Stimulated activated naive CD4-positive, alpha-beta T cell treated with Interleukin-2 at 50 U/mL for 16 hours (primary cell): ENCODE measurements at regions not wholly inside any gene's neighbourhood (a gene's known extent, or its start where the extent isn't known, plus 50 kb on each side); places are given as distances from the start of the nearest gene placed in this dataset.

ENCODE experiments used
- DNase-seq: peaks from one replicate; lab custom pipeline; 2025; lab: John Stamatoyannopoulos, UW

- DNase-seq = no peak
These were observed 53.3 kb downstream of the FOXD1 start for GRCh38 chr5:73395256-73395655.

GRCh38 chr5:73394610-73395009, 54.0 kb downstream of the FOXD1 start:
- no peak for DNase-seq

- no peak for DNase-seq
These were observed 54.7 kb downstream of the FOXD1 start for GRCh38 chr5:73393611-73394489.

GRCh38 chr5:73392775-73393174, 55.8 kb downstream of the FOXD1 start:
- DNase-seq = no peak

GRCh38 chr5:73391441-73391881, 57.1 kb downstream of the FOXD1 start:
- no peak for DNase-seq

GRCh38 chr5:73390972-73391371, 57.6 kb downstream of the FOXD1 start:
- no peak for DNase-seq

- no peak for DNase-seq
These were observed 59.8 kb downstream of the FOXD1 start for GRCh38 chr5:73388740-73389139.

GRCh38 chr5:73388306-73388684, 60.3 kb downstream of the FOXD1 start:
- no peak for DNase-seq

GRCh38 chr5:73387601-73388305, 60.8 kb downstream of the FOXD1 start:
- DNase-seq = peak; percentile 3

- DNase-seq = no peak
These were observed 61.4 kb downstream of the FOXD1 start for GRCh38 chr5:73387149-73387591.

- no peak for DNase-seq
These were observed 63.7 kb downstream of the FOXD1 start for GRCh38 chr5:73384861-73385260.

- no peak for DNase-seq
These were observed 66.2 kb downstream of the FOXD1 start for GRCh38 chr5:73382401-73382740.

- DNase-seq = no peak
These were observed 66.8 kb downstream of the FOXD1 start for GRCh38 chr5:73381590-73382400.

- no peak for DNase-seq
These were observed 67.6 kb downstream of the FOXD1 start for GRCh38 chr5:73380710-73381589.

GRCh38 chr5:73380041-73380440, 68.5 kb downstream of the FOXD1 start:
- no peak for DNase-seq

- no peak for DNase-seq
These were observed 69.1 kb downstream of the FOXD1 start for GRCh38 chr5:73379435-73379834.

- DNase-seq = no peak
These were observed 69.8 kb downstream of the FOXD1 start for GRCh38 chr5:73378765-73379164.

GRCh38 chr5:73378070-73378469, 70.5 kb downstream of the FOXD1 start:
- DNase-seq = no peak

- DNase-seq = no peak
These were observed 71.9 kb downstream of the FOXD1 start for GRCh38 chr5:73376618-73377170.

GRCh38 chr5:73375949-73376348, 72.6 kb downstream of the FOXD1 start:
- no peak for DNase-seq

- no peak for DNase-seq
These were observed 73.4 kb downstream of the FOXD1 start for GRCh38 chr5:73375191-73375545.
